OCI-LY7 (cell line): ENCODE measurements at regions not wholly inside any gene's neighbourhood (a gene's known extent, or its start where the extent isn't known, plus 50 kb on each side); places are given as distances from the start of the nearest gene placed in this dataset.

Experiments
- EZH2phosphoT487 ChIP-seq: fragments of 200-600 bp; sonication (generic); IDR thresholded peaks from 2 replicates; pipeline ENCODE4 v1.6.1; 2018; ENCODE audit warnings: low read depth, borderline replicate concordance, mild to moderate bottlenecking, mixed run types, antibody characterized with exemption, low read length, moderate library complexity, mixed read lengths
- TF ChIP-seq, protein P1 (sequence below): fragments of 200-600 bp; sonication (generic); conservative IDR thresholded peaks from 2 replicates; pipeline ENCODE4 v1.5.1; 2014; ENCODE audit warnings: mild to moderate bottlenecking, antibody characterized with exemption, low read length, moderate library complexity, mixed read lengths

DNA sequence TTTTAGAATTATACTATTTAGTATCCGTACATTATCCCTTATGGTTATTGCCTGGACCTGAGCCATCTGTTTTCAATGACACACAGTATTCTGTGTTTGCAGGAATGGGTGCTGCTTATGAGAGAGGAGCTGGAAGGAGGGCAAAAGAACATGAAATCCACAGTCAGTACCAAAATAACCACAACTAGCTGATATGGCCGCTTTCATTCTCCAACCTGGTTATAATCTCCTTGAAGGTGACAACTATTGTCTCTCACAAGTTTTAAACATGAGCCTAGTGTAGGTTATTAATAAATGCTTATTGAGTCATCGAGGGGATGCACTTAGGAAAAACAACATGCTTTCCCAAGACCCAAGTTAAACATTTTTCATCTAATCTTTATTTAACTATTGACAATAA is 356.6 kb downstream of the BMP2 start:
- TF ChIP-seq, protein P1, sequence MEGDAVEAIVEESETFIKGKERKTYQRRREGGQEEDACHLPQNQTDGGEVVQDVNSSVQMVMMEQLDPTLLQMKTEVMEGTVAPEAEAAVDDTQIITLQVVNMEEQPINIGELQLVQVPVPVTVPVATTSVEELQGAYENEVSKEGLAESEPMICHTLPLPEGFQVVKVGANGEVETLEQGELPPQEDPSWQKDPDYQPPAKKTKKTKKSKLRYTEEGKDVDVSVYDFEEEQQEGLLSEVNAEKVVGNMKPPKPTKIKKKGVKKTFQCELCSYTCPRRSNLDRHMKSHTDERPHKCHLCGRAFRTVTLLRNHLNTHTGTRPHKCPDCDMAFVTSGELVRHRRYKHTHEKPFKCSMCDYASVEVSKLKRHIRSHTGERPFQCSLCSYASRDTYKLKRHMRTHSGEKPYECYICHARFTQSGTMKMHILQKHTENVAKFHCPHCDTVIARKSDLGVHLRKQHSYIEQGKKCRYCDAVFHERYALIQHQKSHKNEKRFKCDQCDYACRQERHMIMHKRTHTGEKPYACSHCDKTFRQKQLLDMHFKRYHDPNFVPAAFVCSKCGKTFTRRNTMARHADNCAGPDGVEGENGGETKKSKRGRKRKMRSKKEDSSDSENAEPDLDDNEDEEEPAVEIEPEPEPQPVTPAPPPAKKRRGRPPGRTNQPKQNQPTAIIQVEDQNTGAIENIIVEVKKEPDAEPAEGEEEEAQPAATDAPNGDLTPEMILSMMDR, result no peak
- TF ChIP-seq EZH2phosphoT487, result no peak
